ENCODE measurements at regions not wholly inside any gene's neighbourhood (a gene's known extent, or its start where the extent isn't known, plus 50 kb on each side); places are given as distances from the start of the nearest gene placed in this dataset.

- no peak for TF ChIP-seq CTCF (IDR thresholded peaks at IDR 0.05; ENCODE audit: insufficient read depth in 1 of 2, low read depth in 1 of 2, low read length in 1 of 2, severe bottlenecking in 1 of 2, unreplicated experiment in 1 of 2)
- no peak overlapping the region for H3K4me3 ChIP-seq (ENCODE audit: low read depth, low read length)
- H3K4me1 ChIP-seq: no peaks in the 10 kb centered on the region
- ChIA-PET CTCF (no interaction called here), POLR2A (no interaction called here)
- Mint-ChIP-seq H3K4me3 (ENCODE audit: unreplicated experiment) (no peak overlapping the region), H3K4me1 (ENCODE audit: low read depth, unreplicated experiment) (no peaks in the 10 kb centered on the region), H3K27me3 (ENCODE audit: insufficient read depth, unreplicated experiment) (no peaks in the 10 kb centered on the region), H3K27ac (ENCODE audit: unreplicated experiment) (no peak overlapping the region), H3K9me3 (ENCODE audit: unreplicated experiment) (no peaks in the 10 kb centered on the region), H3K36me3 (ENCODE audit: insufficient read depth, unreplicated experiment) (no peaks in the 10 kb centered on the region)
- DNase-seq: no peak
- no peaks in the 10 kb centered on the region for H3K27me3 ChIP-seq (replicated peaks; ENCODE audit: control insufficient read depth, insufficient read depth, low read length)
- no TSS peak for BruUV-seq (replicated peaks)
- no peaks in the 10 kb centered on the region for H3K36me3 ChIP-seq (ENCODE audit: control insufficient read depth, insufficient read depth, low read length)
- H3K9me3 ChIP-seq: no peaks in the 10 kb centered on the region
- intact Hi-C loops (cut with micrococcal nuclease; ENCODE audit: unreplicated experiment): no loop called here
Observed at GRCh38 chr10:105538874-105539273, 897.8 kb downstream of the SORCS3 start.

- CTCF ChIA-PET: no interaction called here
Observed at GRCh38 chr10:105535478-105535877, 894.4 kb downstream of the SORCS3 start.

GRCh38 chr10:105534086-105534485 lies 893.0 kb downstream of the SORCS3 start:
- BruUV-seq (replicated peaks): no TSS peak
- Histone ChIP-seq H3K4me1 (no peaks in the 10 kb centered on the region), H3K27me3 (replicated peaks; ENCODE audit: control insufficient read depth, insufficient read depth, low read length) (no peaks in the 10 kb centered on the region), H3K9me3 (no peaks in the 10 kb centered on the region), H3K4me3 (ENCODE audit: low read depth, low read length) (no peak overlapping the region), H3K36me3 (ENCODE audit: control insufficient read depth, insufficient read depth, low read length) (no peaks in the 10 kb centered on the region)
- no peaks in the 10 kb centered on the region for H3K36me3 Mint-ChIP-seq (ENCODE audit: insufficient read depth, unreplicated experiment)
- H3K9me3 Mint-ChIP-seq (ENCODE audit: unreplicated experiment): peaks cover 10% of the 10 kb centered on the region
- no peak for DNase-seq
- ChIA-PET CTCF (no interaction called here), POLR2A (no interaction called here)
- H3K4me1 Mint-ChIP-seq (ENCODE audit: low read depth, unreplicated experiment): no peaks in the 10 kb centered on the region
- intact Hi-C loops (cut with micrococcal nuclease; ENCODE audit: unreplicated experiment): no loop called here
- TF ChIP-seq CTCF (IDR thresholded peaks at IDR 0.05; ENCODE audit: insufficient read depth in 1 of 2, low read depth in 1 of 2, low read length in 1 of 2, severe bottlenecking in 1 of 2, unreplicated experiment in 1 of 2): no peak
- no peaks in the 10 kb centered on the region for H3K27me3 Mint-ChIP-seq (ENCODE audit: insufficient read depth, unreplicated experiment)
- no peak overlapping the region for H3K4me3 Mint-ChIP-seq (ENCODE audit: unreplicated experiment)
- H3K27ac Mint-ChIP-seq (ENCODE audit: unreplicated experiment): no peak overlapping the region

More at GRCh38 chr10:105535478-105535877, 894.4 kb downstream of the SORCS3 start:
- intact Hi-C loops (cut with micrococcal nuclease; ENCODE audit: unreplicated experiment): no loop called here
- Mint-ChIP-seq H3K9me3 (ENCODE audit: unreplicated experiment) (peaks cover 10% of the 10 kb centered on the region), H3K4me3 (ENCODE audit: unreplicated experiment) (no peak overlapping the region), H3K4me1 (ENCODE audit: low read depth, unreplicated experiment) (no peaks in the 10 kb centered on the region), H3K27ac (ENCODE audit: unreplicated experiment) (no peak overlapping the region), H3K27me3 (ENCODE audit: insufficient read depth, unreplicated experiment) (no peaks in the 10 kb centered on the region), H3K36me3 (ENCODE audit: insufficient read depth, unreplicated experiment) (no peaks in the 10 kb centered on the region)
- DNase-seq: no peak
- Histone ChIP-seq H3K9me3 (no peaks in the 10 kb centered on the region), H3K36me3 (ENCODE audit: control insufficient read depth, insufficient read depth, low read length) (no peaks in the 10 kb centered on the region), H3K4me1 (no peaks in the 10 kb centered on the region), H3K27me3 (replicated peaks; ENCODE audit: control insufficient read depth, insufficient read depth, low read length) (no peaks in the 10 kb centered on the region), H3K4me3 (ENCODE audit: low read depth, low read length) (no peak overlapping the region)
- no TSS peak for BruUV-seq (replicated peaks)
- no peak for TF ChIP-seq CTCF (IDR thresholded peaks at IDR 0.05; ENCODE audit: insufficient read depth in 1 of 2, low read depth in 1 of 2, low read length in 1 of 2, severe bottlenecking in 1 of 2, unreplicated experiment in 1 of 2)
- POLR2A ChIA-PET: no interaction called here

Data from Caco-2 (cell line).